Gastrocnemius medialis (tissue), 4 donors: ENCODE measurements at regions not wholly inside any gene's neighbourhood (a gene's known extent, or its start where the extent isn't known, plus 50 kb on each side); places are given as distances from the start of the nearest gene placed in this dataset.
"Not testable (repeated sequence)": the region's sequence is repeated elsewhere in the genome, so short reads cannot be mapped to it uniquely, and the experiment has no call there.

ENCODE experiments used
- ATAC-seq, 2 donors: fragments of 150-250 bp; one replicate each; pipeline ENCODE4 v1.9.1; 2016
- DNase-seq, 2 donors: peaks; one replicate each; pipeline ENCODE4 v3.0.0-alpha.2; 2019
- H3K27ac ChIP-seq, 4 donors: fragments of 200-600 bp; sonication (generic); 1 replicate in 1 of 4; 2 replicates in 3 of 4; pipeline ENCODE4 v1.5.1; 2016 to 2018; ENCODE audit warnings: mild to moderate bottlenecking in 2 of 4, moderate library complexity in 1 of 4
- H3K27me3 ChIP-seq, 3 donors: fragments of 200-600 bp; sonication (generic) in 2 of 3; 1 replicate in 1 of 3; 2 replicates in 2 of 3; pipeline versions ENCODE4 v1.5.1 to v1.6.0; 2016 to 2019; ENCODE audit warnings: mild to moderate bottlenecking in 1 of 3, moderate library complexity in 1 of 3
- H3K36me3 ChIP-seq, 2 donors: fragments of 200-600 bp; sonication (generic) in 1 of 2; one replicate each; pipeline ENCODE4 v1.5.1; 2017 to 2018
- H3K4me1 ChIP-seq, 2 donors: fragments of 200-600 bp; sonication (generic) in 1 of 2; one replicate each; pipeline ENCODE4 v1.5.1; 2016 to 2017; ENCODE audit warnings: mild to moderate bottlenecking in 2 of 2
- H3K4me3 ChIP-seq, 4 donors: fragments of 200-600 bp; sonication (generic) in 3 of 4; 1 replicate in 1 of 4; 2 replicates in 3 of 4; pipeline ENCODE4 v1.5.1; 2016 to 2019; ENCODE audit warnings: mild to moderate bottlenecking in 2 of 4
- H3K9me3 ChIP-seq, 3 donors: fragments of 200-600 bp; sonication (generic) in 2 of 3; 1 replicate in 1 of 3; 2 replicates in 2 of 3; pipeline ENCODE4 v1.5.1; 2016 to 2019
- CTCF ChIP-seq, 5 experiments: fragments of 450-650 bp in 3 of 5; fragments of 200-600 bp in 2 of 5; sonication (generic) in 2 of 5; IDR thresholded peaks in 4 of 5; conservative IDR thresholded peaks in 1 of 5; 1 replicate in 4 of 5; 2 replicates in 1 of 5; pipeline ENCODE4 v1.5.1; 2016 to 2019; ENCODE audit warnings: antibody characterized with exemption in 5 of 5, mild to moderate bottlenecking in 3 of 5, moderate library complexity in 3 of 5
- POLR2A ChIP-seq, 2 donors: fragments of 450-650 bp; IDR thresholded peaks; one replicate each; pipeline ENCODE4 v1.6.1; 2017; ENCODE audit warnings: antibody characterized with exemption in 2 of 2, mild to moderate bottlenecking in 2 of 2, moderate library complexity in 2 of 2
- in situ Hi-C, 4 donors: fragments of 200-750 bp; cut with MboI; loops; one replicate each; pipeline versions ENCODE4 v1.15.0 to v1.8.0; 2017; ENCODE audit warnings: low sequenced_read_pairs in 4 of 4
- intact Hi-C: fragments of 100-400 bp; cut with DNase I; formaldehyde crosslinking; loops from one replicate; pipeline ENCODE4 v1.15.1; 2023; ENCODE audit warnings: low total_unique reads

DNA sequence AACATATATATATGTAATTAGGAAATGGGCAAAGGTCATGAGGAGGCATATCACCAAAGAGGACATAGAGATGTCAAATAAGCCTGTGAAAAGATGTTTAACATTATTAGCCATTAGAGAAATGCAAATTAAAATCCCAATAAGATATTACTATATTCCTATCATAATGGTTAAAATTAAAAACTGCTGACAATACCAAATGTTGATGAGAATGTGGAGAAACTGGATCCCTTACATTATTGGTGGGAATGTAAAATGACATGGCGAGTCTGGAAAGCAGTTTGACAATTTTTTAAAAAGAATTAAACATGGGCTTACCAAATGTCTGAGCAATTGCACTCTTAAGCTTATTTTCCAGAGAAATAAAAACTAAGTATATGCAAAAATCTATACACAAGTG lies 1821.6 kb upstream of the C9orf72 start:
- intact Hi-C loops (no loop called here), in situ Hi-C loops (loop anchor here in 1 of 4 donors (25.0 kb wide), 1 partner anchor 108 kb away; no protein-coding TSS in a partner anchor)
- H3K27ac ChIP-seq: no peak overlapping the region
- no peaks in the 10 kb centered on the region for H3K4me1 ChIP-seq
- H3K9me3 ChIP-seq: no peaks in the 10 kb centered on the region
- no peak overlapping the region for H3K4me3 ChIP-seq
- ATAC-seq (no peak), DNase-seq (no peak)
- no peaks in the 10 kb centered on the region for H3K27me3 ChIP-seq
- no peaks in the 10 kb centered on the region for H3K36me3 ChIP-seq
- TF ChIP-seq POLR2A (IDR thresholded peaks at IDR 0.05) (no peak), CTCF (IDR thresholded peaks at IDR 0.05 in 4 of 5, conservative IDR thresholded peaks at IDR 0.05 in 1 of 5) (no peak)

GRCh38 chr9:29397148-29397547 lies 1823.9 kb upstream of the C9orf72 start:
- H3K27ac ChIP-seq: no peak overlapping the region
- no peak for TF ChIP-seq POLR2A (IDR thresholded peaks at IDR 0.05)
- no peak for TF ChIP-seq CTCF (IDR thresholded peaks at IDR 0.05 in 4 of 5, conservative IDR thresholded peaks at IDR 0.05 in 1 of 5)
- intact Hi-C loops: no loop called here
- in situ Hi-C loops: loop anchor here in 1 of 4 donors (25.0 kb wide), 1 partner anchor 110 kb away; no protein-coding TSS in a partner anchor
- ATAC-seq (no peak), DNase-seq (no peak)
- H3K4me3 ChIP-seq: no peak overlapping the region
- H3K27me3 ChIP-seq: no peaks in the 10 kb centered on the region
- no peaks in the 10 kb centered on the region for H3K36me3 ChIP-seq
- no peaks in the 10 kb centered on the region for H3K4me1 ChIP-seq
- no peaks in the 10 kb centered on the region for H3K9me3 ChIP-seq

GRCh38 chr9:29416204-29416603 lies 1842.9 kb upstream of the C9orf72 start:
- no peak for ATAC-seq
- Histone ChIP-seq H3K27me3 (no peaks in the 10 kb centered on the region), H3K27ac (no peak overlapping the region), H3K36me3 (no peaks in the 10 kb centered on the region), H3K4me1 (no peaks in the 10 kb centered on the region), H3K4me3 (no peak overlapping the region), H3K9me3 (no peaks in the 10 kb centered on the region)
- in situ Hi-C loops: no loop called here
- intact Hi-C loops: no loop called here
- no peak for DNase-seq
- TF ChIP-seq CTCF (IDR thresholded peaks at IDR 0.05 in 4 of 5, conservative IDR thresholded peaks at IDR 0.05 in 1 of 5): no peak
- TF ChIP-seq POLR2A (IDR thresholded peaks at IDR 0.05): no peak

DNA sequence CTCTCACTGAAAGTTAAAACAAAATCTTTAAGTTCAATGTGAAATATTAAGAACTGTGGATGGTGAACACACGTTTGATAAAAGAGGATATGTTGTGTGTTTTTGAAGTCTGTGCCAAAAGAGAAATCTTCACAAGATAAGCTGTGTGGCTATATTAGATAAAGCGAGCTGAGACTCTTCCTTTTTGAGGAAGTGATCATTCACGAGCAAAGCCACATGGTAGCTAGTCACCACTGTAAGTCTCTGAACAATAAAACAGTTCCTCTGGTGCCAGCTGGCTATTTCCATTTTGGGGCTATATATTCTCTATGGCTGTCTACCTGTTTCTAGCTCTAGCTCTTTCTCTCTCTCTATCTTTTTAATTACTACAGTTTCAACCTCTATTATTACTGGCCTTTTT lies 1849.2 kb upstream of the C9orf72 start:
- no peak for ATAC-seq
- TF ChIP-seq POLR2A (IDR thresholded peaks at IDR 0.05) (no peak), CTCF (IDR thresholded peaks at IDR 0.05 in 4 of 5, conservative IDR thresholded peaks at IDR 0.05 in 1 of 5) (no peak)
- in situ Hi-C loops: no loop called here

GRCh38 chr9:29432191-29432590 lies 1858.9 kb upstream of the C9orf72 start:
- no peak for ATAC-seq
- intact Hi-C loops: no loop called here
- no peaks in the 10 kb centered on the region for H3K36me3 ChIP-seq
- H3K27me3 ChIP-seq: no peaks in the 10 kb centered on the region
- H3K4me3 ChIP-seq: no peak overlapping the region
- no peak overlapping the region for H3K27ac ChIP-seq
- no peak for TF ChIP-seq POLR2A (IDR thresholded peaks at IDR 0.05)
- no peak for TF ChIP-seq CTCF (IDR thresholded peaks at IDR 0.05 in 4 of 5, conservative IDR thresholded peaks at IDR 0.05 in 1 of 5)
- H3K9me3 ChIP-seq: no peaks in the 10 kb centered on the region
- DNase-seq: no peak
- no peaks in the 10 kb centered on the region for H3K4me1 ChIP-seq
- in situ Hi-C loops: no loop called here

More for the DNA sequence above, 1849.2 kb upstream of the C9orf72 start:
- intact Hi-C loops: no loop called here
- no peak overlapping the region for H3K27ac ChIP-seq
- H3K4me3 ChIP-seq: no peak overlapping the region
- H3K4me1 ChIP-seq: no peaks in the 10 kb centered on the region
- no peak for DNase-seq
- H3K9me3 ChIP-seq: no peaks in the 10 kb centered on the region
- no peaks in the 10 kb centered on the region for H3K36me3 ChIP-seq
- no peaks in the 10 kb centered on the region for H3K27me3 ChIP-seq

- ATAC-seq, H3K27ac ChIP-seq, H3K4me1 ChIP-seq, intact Hi-C loops, in situ Hi-C loops, H3K27me3 ChIP-seq, H3K36me3 ChIP-seq, H3K9me3 ChIP-seq, DNase-seq, H3K4me3 ChIP-seq: not testable (repeated sequence)
These were observed 1859.4 kb upstream of the C9orf72 start for GRCh38 chr9:29432656-29433055.
